Heart right ventricle (tissue), 16 donors: ENCODE measurements at regions not wholly inside any gene's neighbourhood (a gene's known extent, or its start where the extent isn't known, plus 50 kb on each side); places are given as distances from the start of the nearest gene placed in this dataset.

Experiments used
- ATAC-seq, 8 donors: fragments of 200-7000 bp; cut with Tn5 transposase; one replicate each; pipeline ENCODE4 v1.9.1; 2020; ENCODE audit warnings: mild to moderate bottlenecking in 8 of 8, moderate library complexity in 8 of 8, moderate number of reproducible peaks in 1 of 8
- DNase-seq, 2 donors: peaks; one replicate each; pipeline ENCODE4 v3.0.0-alpha.2; 2020
- H3K27ac ChIP-seq, 10 donors: fragments of 200-600 bp; sonication (generic) in 2 of 10; one replicate each; pipeline versions ENCODE4 v1.5.0 to v1.8.0; 2020 to 2022; ENCODE audit warnings: mild to moderate bottlenecking in 3 of 10
- H3K27me3 ChIP-seq, 7 donors: fragments of 200-600 bp; one replicate each; pipeline ENCODE4 v1.8.0; 2021 to 2022; ENCODE audit warnings: mild to moderate bottlenecking in 2 of 7
- H3K36me3 ChIP-seq, 9 donors: fragments of 200-600 bp; sonication (generic) in 1 of 9; one replicate each; pipeline versions ENCODE4 v1.5.0 to v1.8.0; 2020 to 2022; ENCODE audit warnings: mild to moderate bottlenecking in 2 of 9
- H3K4me1 ChIP-seq, 9 donors: fragments of 200-600 bp; sonication (generic) in 1 of 9; one replicate each; pipeline versions ENCODE4 v1.5.0 to v1.8.0; 2020 to 2022; ENCODE audit warnings: mild to moderate bottlenecking in 4 of 9
- H3K4me3 ChIP-seq, 10 donors: fragments of 200-600 bp; sonication (generic) in 2 of 10; one replicate each; pipeline versions ENCODE4 v1.5.0 to v1.8.0; 2020 to 2022; ENCODE audit warnings: mild to moderate bottlenecking in 7 of 10, moderate library complexity in 2 of 10
- H3K9me3 ChIP-seq, 11 donors: fragments of 200-600 bp in 10 of 11; sonication (generic) in 2 of 11; one replicate each; pipeline versions ENCODE4 v1.5.0 to v1.8.0; 2013 to 2022; ENCODE audit warnings: mild to moderate bottlenecking in 2 of 11, control low read depth in 1 of 11, moderate library complexity in 1 of 11
- CTCF ChIP-seq, 9 donors: fragments of 200-600 bp; sonication (generic) in 2 of 9; IDR thresholded peaks; one replicate each; pipeline versions ENCODE4 v1.5.0 to v1.8.0; 2021 to 2022; ENCODE audit warnings: antibody characterized with exemption in 9 of 9, mild to moderate bottlenecking in 5 of 9, moderate library complexity in 1 of 9
- WGBS, 2 donors: extraction: QIAGEN DNeasy Blood & Tissue Kit; methylation state at CpG; one replicate each; pipeline ENCODE4 v1.1.7; 2013; ENCODE audit warnings: inconsistent platforms in 1 of 2; 5-methylcytosine and 5-hydroxymethylcytosine counted together
- intact Hi-C, 10 donors: fragments of 100-400 bp; cut with DNase I; formaldehyde crosslinking; loops; one replicate each; pipeline versions ENCODE4 v1.11.1 to v1.14.2; 2022
- donor health status: Arrhythmogenic right ventricular cardiomyopathy.
- donor health status: ischemic (EF 13 %, LVEDD 7.1; RV severe dilation, severe dysfunction).
- donor health status: healthy with polysubstance abuse.
- donor health status: DM: no; HTN: yes; CAD: no.
- donor health status: DM: no; HTN: no; CAD: no.
- donor health status: ischemic (EF 25% LVEDD 6.9; RV normal size, moderate dysfunction).
- donor health status: ischemic (EF 25% LVEDD 5.7; RV mildly dilated, moderate dysfunction).
- donor health status: healthy.
- donor health status: DM: yes; HTN: yes; CAD: no.
- donor health status: Ischemic cardiomyopathy.
- donor health status: ischemic (EF 35%, LVEDD 5.7; RV mildly dilated, moderate dysfunction).
- donor health status: nonischemic (EF 11% LVEDD 7.7; RV severe dilation, severe dysfunction).
- donor health status: DM: yes; HTN: yes; CAD: no.
- donor health status: PGD.
- donor health status: ischemic (EF 29% LVEDD 5.4; RV normal size, mild dysfunction).
- donor health status: nonischemic (EF 23%, LVEDD 6.1; RV moderate dilation, normal function).

GRCh38 chr7:1370738-1371137 is 88.5 kb downstream of the MICALL2 start:
- ATAC-seq (no peak), DNase-seq (no peak)
- Histone ChIP-seq H3K9me3 (peaks cover 0 to 5% (median 0%) of the 10 kb centered on the region in 11 donors), H3K27ac (no peak overlapping the region), H3K27me3 (peaks cover 20 to 96% (median 89%) of the 10 kb centered on the region in 7 donors), H3K4me3 (no peak overlapping the region), H3K36me3 (no peaks in the 10 kb centered on the region), H3K4me1 (peaks cover 0 to 5% (median 0%) of the 10 kb centered on the region in 9 donors)
- 78% methylated on average over 9 of the region's 9 CpGs for WGBS, 2 donors
- TF ChIP-seq CTCF (IDR thresholded peaks at IDR 0.05) = no peak
- intact Hi-C loops = no loop called here

- Histone ChIP-seq H3K4me3 (no peak overlapping the region), H3K4me1 (peaks cover 0 to 5% (median 0%) of the 10 kb centered on the region in 9 donors), H3K9me3 (no peaks in the 10 kb centered on the region), H3K36me3 (no peaks in the 10 kb centered on the region), H3K27me3 (peaks cover 20 to 96% (median 88%) of the 10 kb centered on the region in 7 donors), H3K27ac (no peak overlapping the region)
- no peak for TF ChIP-seq CTCF (IDR thresholded peaks at IDR 0.05)
- intact Hi-C loops = no loop called here
- WGBS, 2 donors = 85 to 86% methylated on average over 6 of the region's 6 CpGs
- no peak for ATAC-seq
- DNase-seq = no peak
These were observed 87.2 kb downstream of the MICALL2 start for GRCh38 chr7:1372063-1372462.

- no peak for ATAC-seq
These were observed 86.4 kb downstream of the MICALL2 start for GRCh38 chr7:1372671-1373379.

More at GRCh38 chr7:1372671-1373379, 86.4 kb downstream of the MICALL2 start:
- no peaks in the 10 kb centered on the region for H3K9me3 ChIP-seq
- intact Hi-C loops = no loop called here
- WGBS, 2 donors = 66 to 71% methylated on average over 23 of the region's 23 CpGs
- peaks cover 20 to 96% (median 89%) of the 10 kb centered on the region in 7 donors for H3K27me3 ChIP-seq
- H3K27ac ChIP-seq = no peak overlapping the region
- no peak for DNase-seq
- no peaks in the 10 kb centered on the region for H3K36me3 ChIP-seq
- H3K4me3 ChIP-seq = no peak overlapping the region
- TF ChIP-seq CTCF (IDR thresholded peaks at IDR 0.05) = no peak
- H3K4me1 ChIP-seq = peaks cover 0 to 5% (median 0%) of the 10 kb centered on the region in 9 donors
